Ammon's horn (tissue), 1 donor: ENCODE measurements at regions not wholly inside any gene's neighbourhood (a gene's known extent, or its start where the extent isn't known, plus 50 kb on each side); places are given as distances from the start of the nearest gene placed in this dataset.
A peak's percentile ranks its signal among the peaks of the same experiment; 100 is the strongest.
"Not testable (repeated sequence)": the region's sequence is repeated elsewhere in the genome, so short reads cannot be mapped to it uniquely, and the experiment has no call there.

Experiments
- DNase-seq: peaks from one replicate; pipeline ENCODE4 v3.0.0-alpha.2; 2016; ENCODE audit warnings: low spot score

DNA sequence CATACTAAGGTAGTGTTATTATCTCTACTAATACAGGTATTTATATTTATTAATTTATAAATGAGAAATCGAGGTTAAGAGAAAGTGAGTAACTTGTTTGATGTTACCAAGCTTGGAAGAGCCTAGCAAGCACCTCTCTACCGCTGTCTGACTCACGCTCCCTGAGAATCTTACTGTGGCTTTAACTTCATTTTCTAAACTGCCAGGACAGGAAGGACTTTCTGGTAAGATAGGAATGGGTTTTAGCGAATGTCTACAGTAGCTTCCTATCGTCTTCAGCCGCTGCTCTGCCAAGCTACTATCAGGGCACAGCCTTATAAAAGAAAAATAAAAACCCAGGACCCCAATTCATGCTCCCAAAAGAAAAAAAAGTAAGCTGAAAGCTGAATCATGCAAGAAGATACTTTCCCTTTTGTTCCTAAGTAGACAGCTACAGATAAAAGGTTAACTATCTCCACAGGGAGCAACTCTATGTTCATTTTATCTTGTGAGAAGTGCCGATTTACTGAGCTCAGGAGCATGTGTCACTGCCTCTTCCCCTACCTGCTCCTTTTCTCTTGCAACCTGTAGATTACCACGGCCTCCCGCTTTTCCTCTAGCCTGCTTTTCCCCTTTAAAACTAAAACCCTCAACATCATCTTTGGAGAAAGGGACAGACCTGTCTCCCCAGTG, 60.2 kb downstream of the THNSL1 start:
- DNase-seq = no peak

- no peak for DNase-seq
These were observed 62.4 kb downstream of the THNSL1 start for GRCh38 chr10:25078658-25079431.

GRCh38 chr10:25080880-25081581, 64.6 kb downstream of the THNSL1 start:
- peak; percentile 95 for DNase-seq

DNA sequence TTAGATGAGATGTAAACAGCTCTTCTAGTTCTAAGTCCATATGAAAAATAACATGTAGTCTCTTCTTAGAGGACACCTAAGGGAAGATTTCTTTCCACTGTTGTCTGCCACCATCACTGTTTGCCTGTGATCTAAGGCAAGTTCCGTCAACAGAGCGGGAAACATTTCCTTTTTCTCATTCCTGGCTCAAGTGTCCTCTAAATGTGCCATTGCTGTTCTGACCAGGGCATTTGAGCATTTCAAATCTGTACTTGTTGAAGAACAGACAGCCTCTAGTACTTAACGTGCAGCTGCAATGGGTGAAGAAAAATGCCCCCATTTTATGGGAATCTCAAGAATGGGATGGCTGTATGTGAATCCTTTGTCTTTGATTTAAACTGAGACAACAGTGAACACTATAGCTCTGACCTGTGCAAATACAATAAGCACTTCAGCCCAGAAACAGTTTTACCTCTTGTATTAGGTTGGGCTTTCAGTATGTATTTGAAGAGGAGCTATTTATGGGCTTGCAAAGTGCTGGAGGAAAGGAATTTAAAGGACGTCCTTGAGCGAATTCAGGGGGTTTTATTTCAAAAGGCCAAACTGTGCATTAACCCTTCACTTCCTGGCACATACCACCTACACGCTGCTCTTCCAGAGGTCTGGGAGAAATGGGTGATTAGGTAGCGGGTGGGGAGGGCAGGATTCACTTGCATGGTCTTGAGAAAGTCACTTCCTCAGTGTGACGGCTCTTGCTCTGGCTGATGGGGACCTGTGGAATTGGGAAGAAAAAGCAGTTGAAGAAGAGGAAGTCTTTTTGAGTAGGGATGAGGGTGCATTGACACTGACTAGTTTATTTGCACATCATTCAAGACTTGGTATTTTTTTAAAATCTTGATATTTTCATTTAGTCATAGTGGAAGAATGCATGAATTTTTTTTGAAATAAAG, 66.1 kb downstream of the THNSL1 start:
- DNase-seq = peak; percentile 47

- peak; percentile 71 for DNase-seq
These were observed 67.2 kb downstream of the THNSL1 start for GRCh38 chr10:25083546-25084111.

- DNase-seq = no peak
These were observed 68.0 kb downstream of the THNSL1 start for GRCh38 chr10:25084447-25084846.

- no peak for DNase-seq
These were observed 78.2 kb downstream of the THNSL1 start for GRCh38 chr10:25094590-25094989.

DNA sequence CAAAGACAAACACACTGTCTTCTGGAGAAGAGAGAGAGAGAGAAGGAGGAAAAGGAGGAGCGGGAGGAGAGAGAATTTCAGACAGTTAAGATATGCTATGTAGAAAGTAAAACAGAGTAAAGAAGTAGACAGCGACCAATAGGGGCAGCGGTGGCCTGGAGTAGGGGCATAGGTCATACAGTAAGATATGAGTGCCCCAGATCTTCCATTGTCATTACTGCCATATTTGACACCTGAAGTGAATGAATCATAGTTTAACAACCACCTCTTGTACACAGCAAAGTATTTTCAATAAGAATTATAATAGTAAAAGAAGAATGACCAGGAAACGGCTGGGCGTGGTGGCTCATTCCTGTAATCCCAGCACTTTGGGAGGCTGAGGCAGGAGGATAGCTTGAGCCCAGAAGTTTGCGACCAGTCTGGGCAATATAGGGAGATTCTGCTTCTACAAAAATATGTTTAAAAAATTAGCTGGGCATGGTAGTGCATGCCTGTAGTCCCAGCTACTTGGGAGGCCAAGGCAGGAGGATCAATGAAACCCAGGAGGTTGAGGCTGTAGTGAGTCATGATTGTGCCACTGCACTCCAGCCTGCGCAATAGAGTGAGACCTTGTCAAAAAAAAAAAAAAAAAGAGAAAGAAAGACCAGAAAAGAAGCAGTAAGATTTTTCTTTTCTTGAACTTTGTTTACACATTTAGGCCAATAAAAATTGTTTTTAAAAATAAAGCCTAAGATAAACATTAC, 77.0 kb upstream of the GPR158 start:
- no peak for DNase-seq

- no peak for DNase-seq
These were observed 74.7 kb upstream of the GPR158 start for GRCh38 chr10:25100141-25100540.

- DNase-seq = no peak
These were observed 73.2 kb upstream of the GPR158 start for GRCh38 chr10:25101461-25102146.

GRCh38 chr10:25102147-25102822, 72.5 kb upstream of the GPR158 start:
- no peak for DNase-seq

GRCh38 chr10:25103703-25104102, 71.1 kb upstream of the GPR158 start:
- DNase-seq = no peak

DNA sequence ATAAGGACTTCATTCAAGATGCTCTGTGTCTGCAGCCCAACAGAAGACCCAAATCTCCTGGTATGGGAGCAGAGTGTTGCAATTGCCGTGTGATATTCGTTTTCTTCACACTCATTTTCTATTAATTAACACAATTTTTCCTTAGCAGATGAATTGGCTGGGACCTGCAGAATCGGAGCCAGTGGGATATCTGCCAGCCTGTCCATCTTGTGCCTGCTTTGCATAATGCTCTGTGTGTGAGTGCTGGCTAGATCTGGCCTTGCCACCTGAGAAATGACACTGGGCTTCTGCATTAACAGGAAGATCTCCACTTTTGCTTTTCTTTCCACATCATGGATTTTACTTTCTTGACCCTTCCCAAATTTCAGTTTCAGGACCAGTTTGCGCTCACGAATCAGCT, 70.4 kb upstream of the GPR158 start:
- DNase-seq = no peak

DNA sequence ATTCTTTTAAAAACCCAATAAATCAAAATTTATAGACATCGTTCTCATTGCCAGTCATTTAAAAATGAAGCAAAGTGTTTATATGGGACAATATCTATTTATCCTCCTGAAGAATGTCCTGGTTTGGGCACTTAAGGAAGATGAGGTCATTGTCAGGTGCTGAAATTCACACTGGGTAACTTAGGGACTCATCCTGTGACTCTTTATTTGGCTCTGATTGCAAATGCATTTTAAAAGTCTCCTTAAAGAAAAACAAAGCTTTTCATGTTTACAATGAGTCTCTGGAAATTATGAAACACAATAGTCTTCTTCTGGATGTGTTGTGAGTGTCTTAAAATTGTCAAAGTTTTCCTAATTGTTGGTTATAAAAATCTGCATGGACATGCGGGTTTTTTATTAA, 69.5 kb upstream of the GPR158 start:
- DNase-seq = no peak

GRCh38 chr10:25105743-25106260, 69.0 kb upstream of the GPR158 start:
- DNase-seq = no peak

DNA sequence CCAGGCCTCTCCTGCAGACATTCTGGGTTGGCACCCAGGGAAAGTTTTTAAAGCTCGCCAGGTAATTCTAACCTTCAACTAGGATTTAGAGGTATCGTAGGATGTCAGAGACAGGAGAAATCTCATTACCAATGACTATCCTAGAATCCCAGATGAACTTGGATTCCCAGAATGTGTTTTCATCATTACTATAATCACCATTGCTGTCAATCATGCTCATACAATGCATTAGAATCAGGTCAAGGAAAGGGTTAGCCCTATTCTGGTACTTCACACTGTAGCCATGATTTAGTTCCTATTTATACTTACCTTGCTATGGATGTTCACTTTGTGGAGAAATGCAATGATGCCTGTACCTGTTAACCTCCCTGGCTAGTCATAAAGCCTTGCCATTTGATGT, 67.0 kb upstream of the GPR158 start:
- no peak for DNase-seq

GRCh38 chr10:25109896-25110295, 64.9 kb upstream of the GPR158 start:
- not testable (repeated sequence) for DNase-seq

DNA sequence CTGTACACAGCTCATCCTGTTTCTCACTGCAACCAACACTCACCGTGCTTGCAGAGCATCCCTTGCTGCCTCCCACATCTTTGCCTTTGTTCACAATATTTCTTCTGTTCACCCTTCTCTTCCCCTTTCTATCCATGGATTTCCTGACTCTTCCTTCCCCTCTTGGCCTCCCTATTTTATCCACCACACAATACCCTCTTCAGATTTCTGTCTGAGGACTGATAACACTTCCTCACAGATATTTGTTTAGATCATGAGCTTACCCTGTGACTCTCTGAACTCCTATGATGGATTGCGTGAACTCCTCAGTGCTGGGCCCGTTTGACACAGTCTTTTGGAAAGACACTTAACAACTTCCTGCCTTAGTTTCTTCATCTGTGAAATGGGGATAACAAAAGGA, 62.8 kb upstream of the GPR158 start:
- DNase-seq = no peak
